Kasumi-1 (cell line): ENCODE measurements at regions not wholly inside any gene's neighbourhood (a gene's known extent, or its start where the extent isn't known, plus 50 kb on each side); places are given as distances from the start of the nearest gene placed in this dataset.
"Not testable (repeated sequence)": the region's sequence is repeated elsewhere in the genome, so short reads cannot be mapped to it uniquely, and the experiment has no call there.

Experiments
- DNase-seq, 2 experiments: peaks; one replicate each; lab custom pipeline; 2025; lab: John Stamatoyannopoulos, UW

- no peak for DNase-seq
Measured at GRCh38 chr7:46135557-46135956, 214.5 kb upstream of the IGFBP3 start.

DNA sequence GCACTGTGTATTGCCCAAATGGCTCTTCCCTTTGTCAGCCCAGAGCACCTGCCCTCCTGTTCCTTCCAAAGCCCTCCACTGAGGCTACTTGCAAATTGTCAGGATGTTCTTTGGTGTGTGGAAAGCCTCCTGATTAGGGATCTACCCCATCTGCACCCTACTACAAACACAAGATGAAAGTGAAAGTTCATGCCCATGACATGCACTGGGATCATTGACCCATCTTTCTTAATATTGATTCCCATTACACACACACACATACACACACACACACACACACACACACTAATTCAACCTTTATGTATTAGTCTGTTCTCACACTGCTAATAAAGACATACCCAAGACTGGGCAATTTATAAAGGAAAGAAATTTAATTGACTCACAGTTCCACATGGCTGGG lies 213.7 kb upstream of the IGFBP3 start:
- no peak for DNase-seq

DNA sequence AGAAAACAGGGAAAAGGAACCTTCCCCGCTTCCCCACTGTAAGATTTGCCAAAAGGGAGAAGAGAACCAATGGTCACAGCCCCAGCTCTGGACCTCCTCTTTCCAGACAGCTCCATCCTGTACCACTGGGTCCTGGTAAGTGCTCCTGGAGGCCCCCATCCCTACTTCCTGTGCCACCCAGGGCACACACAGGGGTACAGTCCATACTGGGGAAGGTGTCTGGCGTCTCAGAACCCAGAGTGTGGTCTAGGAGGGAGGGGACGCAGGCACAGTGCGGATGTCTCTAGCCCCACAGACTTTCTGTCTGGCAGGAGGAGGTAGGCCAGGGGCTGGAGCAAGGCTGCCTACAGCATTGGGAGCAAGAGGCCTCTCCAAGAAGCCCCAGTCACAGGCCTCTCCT lies 213.3 kb upstream of the IGFBP3 start:
- no peak for DNase-seq

DNA sequence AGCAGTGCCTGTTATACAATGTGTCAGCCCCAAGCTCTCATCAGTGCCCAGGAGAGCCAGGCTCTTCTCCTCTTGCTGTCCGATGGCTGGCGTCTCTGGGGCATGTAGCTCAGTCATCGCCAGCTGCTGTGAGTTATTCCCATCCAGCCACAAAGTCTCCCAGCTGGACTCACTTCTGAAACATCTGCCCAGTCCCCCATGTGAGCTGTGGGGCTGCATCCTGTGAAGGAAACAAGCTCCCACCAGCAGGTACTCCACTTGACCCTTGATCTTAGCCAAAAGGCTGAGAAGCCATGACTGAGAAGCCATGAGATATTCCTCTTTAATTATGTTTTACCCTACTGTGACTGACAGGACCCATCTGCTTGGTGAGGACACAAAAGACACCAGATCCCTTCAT lies 212.7 kb upstream of the IGFBP3 start:
- no peak for DNase-seq

DNA sequence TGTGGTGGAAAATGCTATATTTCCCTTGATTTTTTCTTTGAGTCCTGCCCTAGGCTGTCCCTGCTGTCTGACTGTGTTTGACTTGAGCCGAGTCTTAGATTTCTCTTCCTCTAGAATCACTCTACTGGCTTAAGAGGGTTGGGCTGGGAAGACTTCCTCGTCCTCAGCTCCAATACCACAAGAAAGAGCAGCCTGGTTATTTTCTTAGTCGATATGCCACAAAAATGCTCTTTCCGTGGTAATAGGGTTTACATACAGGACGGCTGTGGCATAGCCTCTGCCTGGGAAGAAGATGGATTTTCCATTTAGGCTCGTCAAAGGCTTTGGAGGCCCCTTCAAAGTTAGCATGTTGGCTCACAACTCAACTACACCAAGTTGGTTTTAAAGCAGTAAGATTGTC lies 212.0 kb upstream of the IGFBP3 start:
- DNase-seq: no peak

DNA sequence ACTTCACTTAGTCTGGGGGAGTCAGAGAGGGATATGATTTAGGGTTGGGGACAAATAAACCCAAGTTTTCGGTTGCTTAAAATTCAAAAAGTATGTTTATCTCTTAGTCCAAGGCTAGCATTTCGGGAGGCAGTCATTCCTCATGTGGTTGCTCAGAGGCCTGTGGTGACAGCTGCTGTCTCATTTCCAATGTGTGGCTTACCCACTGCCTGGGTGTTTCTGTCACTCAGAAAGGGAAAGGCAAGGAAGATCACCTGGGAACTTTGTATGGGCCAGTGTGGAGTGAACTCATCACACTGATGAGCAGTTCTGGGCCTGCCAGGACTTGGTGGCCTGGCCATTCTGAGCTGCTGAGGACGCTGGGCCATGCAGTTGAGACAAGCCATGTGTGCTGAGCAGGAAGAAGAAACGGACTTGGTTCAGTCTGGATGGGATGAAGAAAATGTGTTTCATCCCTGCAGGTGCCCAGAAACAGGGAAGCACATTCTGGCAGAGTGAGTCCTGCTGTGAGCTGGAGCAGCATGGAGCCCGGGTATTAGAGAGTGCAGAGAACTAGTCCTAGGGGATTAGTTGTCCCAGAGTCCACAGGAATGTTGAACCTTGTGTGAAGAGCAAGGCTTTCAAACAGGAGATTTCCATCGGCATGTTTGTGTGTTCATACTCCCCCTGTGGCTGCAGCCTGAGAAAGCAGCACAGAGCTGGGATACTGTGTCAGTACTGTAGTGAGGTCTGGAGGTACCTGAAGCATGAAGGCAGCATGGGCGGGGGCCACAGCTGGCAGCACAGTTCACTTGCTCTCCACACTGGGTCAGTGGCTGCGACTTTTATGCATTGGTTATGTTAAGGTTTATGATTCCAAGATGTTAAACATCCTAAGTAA lies 211.1 kb upstream of the IGFBP3 start:
- DNase-seq: no peak

DNA sequence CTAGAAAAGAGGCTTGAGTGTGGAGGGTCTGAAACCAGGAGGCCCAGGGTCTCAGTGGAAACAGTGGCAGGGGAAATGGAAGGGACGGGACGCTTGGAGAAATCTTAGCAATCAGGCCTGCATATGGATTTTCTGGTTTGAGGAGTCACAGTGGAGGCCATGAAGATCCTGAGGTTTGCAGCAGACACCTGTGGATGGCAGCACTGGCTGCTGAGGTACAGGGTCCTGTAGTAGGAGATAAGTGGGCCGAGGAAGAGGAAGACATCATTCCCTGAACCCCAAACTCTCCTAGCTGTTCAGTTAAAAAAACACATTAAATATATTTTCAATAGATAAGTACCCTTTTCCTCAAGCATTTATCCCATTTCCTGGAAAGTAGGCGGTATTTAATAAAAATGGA lies 208.8 kb upstream of the IGFBP3 start:
- no peak for DNase-seq

GRCh38 chr7:46127814-46128213 lies 206.7 kb upstream of the IGFBP3 start:
- DNase-seq: no peak

DNA sequence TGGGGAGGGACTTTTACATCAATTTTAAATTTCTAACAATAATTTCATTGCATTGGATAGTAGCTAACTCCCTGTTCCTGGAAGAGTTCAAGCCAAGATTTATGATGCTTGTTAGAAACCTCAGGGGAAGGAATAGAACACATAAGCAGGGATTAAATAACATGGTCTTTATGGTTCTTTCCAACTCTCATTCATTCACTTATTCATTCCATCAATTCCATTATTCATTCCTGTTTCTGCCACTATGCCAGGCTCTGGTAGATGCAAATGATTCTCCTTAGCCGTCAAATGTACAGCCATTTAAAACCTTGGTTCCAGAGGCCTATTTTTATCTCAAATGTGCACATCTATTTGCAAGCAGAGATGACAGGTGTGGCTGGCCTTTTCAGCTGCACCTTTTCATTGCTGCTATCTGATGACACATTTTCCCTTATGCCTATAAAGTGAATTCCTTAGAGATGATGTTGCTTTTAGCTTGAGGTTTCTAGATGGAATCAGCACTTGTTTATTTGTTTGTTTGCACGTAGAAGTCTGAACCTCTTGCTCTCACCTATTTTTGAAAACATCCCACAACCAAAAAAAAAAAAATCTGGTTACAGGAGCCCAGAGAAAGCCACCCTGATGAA lies 205.7 kb upstream of the IGFBP3 start:
- no peak for DNase-seq

GRCh38 chr7:46123756-46124343 lies 202.8 kb upstream of the IGFBP3 start:
- no peak for DNase-seq

DNA sequence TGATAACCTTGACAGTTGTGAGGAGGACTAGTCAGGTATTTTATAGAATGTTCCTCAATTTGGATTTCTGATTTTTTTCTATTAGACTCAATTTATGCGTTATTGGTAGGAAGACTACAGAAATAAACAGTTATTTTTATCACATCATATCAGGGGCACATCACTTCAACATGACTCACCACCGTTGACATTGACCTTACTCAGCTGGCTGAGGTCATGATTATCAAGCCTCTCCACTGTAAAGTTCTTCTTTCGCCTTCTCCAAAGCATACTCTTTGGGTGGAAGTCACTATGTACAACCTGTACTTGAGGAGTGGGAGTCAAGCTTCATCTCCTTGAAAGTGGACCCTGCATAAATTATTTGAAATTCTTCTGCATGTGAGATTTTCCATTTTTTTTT lies 194.3 kb upstream of the IGFBP3 start:
- DNase-seq: no peak

DNA sequence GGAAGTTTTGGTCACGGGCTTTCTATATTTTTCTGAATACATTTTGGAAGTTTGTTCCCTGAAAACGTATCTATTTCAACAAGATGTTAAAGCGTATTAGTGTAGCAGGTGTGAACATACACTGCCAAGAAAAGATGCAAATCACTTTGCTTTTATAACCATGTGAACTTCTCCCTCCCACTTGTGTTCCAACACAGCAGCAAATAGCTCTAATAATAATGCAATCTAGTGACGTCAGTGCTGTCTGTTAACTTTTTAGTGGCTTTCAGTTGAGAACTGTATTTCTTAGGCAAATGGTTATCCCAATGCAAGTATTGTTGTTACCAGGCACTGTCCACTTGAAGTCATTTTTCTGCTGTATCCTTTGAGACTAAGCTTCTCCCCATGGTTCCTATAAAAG lies 188.4 kb upstream of the IGFBP3 start:
- DNase-seq: no peak

DNA sequence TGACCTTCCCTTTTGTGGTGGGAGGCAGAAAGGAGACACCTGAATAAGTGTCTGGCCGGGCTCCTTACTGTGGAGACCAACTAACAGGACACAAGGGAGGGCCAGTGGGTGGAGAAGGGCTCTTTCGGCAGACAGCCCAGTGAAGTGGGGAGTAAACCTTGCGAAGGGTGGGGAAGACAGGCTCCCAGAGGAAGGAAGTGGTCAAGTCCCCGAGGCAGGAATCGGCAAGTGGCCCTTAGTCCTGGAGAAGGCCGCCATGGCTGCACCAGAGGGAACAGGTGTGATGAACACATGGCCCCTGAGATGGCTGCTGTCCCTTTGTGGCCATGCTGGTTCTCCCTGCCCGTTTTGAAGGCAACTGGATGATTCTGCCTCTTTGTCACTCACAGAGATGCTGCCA lies 187.2 kb upstream of the IGFBP3 start:
- DNase-seq: no peak

DNA sequence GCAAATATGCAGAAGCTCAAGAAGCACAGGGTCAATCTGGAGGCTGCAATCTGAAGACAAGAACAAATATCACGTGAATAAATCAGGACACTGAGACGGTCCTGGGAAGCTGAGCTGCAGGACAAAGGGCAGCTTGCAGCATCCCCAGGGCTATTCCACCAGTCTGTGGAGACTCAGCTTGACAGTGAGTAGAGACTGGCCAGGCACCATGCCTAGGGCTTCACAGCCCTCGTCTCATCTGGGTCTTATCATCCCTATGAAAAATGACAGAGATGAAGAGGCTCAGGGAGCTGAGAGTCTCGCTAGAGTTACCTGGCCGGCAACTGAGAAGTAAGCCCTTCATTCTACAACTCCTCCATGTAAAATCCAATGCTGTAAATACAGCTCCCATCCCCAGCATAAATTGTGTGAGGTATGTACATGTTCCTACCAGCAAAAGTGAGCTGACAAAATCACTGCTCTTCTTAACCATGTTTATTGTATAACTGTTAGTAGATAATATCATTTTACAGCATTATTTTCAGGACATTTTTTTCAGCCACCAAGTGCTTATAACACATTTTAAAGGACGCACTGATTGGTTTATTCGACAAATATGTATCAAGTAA lies 186.6 kb upstream of the IGFBP3 start:
- no peak for DNase-seq

DNA sequence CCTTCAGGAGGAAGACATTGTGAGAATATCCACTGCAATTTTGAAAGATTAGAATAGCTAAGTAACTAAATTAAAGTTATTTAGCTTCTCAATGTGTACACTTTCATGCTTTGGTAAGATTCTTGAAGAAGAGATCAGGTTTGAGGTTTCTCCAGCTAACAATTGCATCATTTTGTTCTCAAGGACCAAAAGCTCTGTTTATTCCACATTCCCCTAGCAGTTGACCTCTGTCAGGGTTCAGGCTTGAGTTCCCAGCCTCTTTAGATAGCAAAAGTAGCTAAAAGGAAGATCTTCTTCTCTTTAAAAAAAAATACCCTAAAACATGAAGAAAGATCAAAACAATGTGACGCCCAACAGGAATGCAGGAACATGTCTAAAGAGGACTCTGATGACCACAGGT lies 179.4 kb upstream of the IGFBP3 start:
- no peak for DNase-seq

DNA sequence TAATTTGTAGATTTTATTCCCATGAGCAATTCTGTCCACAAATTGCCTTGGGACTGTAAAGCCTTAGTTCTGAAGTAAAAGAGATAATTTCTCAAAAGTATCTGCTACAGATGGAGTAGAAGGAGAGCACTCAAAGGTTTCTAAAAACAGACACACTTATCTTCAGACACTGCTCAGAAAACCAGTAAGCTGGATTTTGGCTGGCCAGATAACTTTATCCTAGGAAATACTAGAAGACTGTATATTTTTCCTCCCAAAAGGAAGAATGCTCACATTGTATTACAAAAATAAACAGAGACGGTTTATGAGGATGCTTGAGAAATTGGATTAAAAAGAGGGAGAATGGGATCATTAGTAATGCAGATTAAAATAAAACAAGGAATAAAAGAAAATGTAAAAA lies 178.0 kb upstream of the IGFBP3 start:
- DNase-seq: no peak

DNA sequence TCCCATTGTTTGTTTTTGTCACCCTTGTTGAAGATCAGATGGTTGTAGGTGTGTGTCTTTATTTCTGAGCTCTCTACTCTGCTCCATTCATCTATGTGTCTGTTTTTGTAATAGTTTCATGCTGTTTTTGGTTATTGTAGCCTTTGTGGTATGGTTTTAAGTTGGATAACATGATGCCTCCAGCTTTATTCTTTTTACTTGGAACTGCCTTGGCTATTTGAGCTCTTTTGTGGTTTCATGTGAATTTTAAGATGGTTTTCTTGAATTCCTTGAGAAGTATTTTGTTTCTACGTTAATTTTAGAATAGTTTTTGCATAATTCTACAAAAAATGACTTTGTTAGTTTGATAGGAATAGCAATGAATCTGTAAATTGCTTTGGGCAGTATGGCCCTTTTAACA lies 170.0 kb upstream of the IGFBP3 start:
- DNase-seq: no peak

- no peak for DNase-seq
Measured at GRCh38 chr7:46089281-46089680, 168.2 kb upstream of the IGFBP3 start.

GRCh38 chr7:46088486-46088885 lies 167.4 kb upstream of the IGFBP3 start:
- not testable (repeated sequence) for DNase-seq

DNA sequence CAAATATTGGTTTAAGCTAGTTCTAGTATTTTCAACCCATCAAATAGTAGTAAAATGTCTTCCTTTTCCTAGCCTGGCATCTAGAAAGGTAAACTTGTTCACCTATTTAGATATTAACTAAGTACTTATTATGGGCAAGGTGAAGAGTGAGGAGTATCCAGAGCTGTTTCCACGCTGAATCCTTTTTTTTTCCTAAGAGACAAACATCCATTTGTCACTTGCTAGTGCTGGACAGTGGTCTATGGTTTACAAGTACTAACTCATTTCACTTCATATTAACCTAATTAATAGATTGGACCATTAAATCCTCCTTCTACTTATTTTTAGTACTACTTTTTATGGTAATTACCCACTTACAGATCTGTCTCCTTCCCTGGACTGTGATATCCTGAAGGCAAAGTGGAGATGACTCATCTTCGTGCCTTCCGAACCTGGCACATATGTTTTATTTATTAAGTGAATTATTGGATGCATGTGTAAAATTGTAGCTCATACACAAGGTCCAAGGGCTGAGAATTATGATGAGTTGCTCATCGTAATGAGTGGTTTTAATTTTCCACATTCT lies 159.6 kb upstream of the IGFBP3 start:
- no peak for DNase-seq

DNA sequence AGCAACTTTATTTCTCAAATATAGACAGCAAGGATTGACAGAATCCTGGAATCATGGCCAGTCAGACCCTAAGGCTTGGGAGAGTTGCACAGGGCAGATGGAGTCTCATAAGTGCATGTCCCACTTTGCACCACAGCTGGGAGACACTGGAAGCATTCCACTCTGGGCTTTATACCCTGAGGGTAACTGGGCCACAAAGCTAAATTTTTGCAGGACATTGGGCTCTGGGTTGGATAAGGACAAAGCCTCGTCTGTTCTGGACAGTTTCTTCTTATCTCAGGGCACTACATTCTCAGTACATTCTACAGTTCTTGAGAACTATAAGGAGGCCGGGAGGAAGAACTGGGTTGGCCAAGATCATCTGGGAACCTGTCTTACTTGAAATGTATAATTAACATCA lies 158.3 kb upstream of the IGFBP3 start:
- no peak for DNase-seq

DNA sequence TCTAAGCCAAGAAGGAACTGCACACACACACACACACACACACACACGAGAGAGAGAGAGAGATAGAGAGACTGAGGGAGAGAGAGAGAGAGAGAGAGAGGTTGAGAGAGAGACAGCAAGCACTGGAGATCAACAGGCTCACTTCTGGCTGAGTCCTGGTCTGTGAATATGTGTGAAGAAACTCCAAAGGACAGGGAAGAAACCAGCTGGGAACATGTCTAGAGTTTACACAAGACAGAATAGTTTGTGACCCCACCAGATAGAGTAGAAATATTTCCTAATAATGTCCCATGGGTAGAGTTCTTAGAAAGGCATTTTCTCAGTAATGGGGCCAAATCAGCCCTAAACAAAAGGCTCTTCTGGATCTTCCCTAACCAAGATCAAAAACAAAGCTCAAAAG lies 155.5 kb upstream of the IGFBP3 start:
- DNase-seq: no peak

DNA sequence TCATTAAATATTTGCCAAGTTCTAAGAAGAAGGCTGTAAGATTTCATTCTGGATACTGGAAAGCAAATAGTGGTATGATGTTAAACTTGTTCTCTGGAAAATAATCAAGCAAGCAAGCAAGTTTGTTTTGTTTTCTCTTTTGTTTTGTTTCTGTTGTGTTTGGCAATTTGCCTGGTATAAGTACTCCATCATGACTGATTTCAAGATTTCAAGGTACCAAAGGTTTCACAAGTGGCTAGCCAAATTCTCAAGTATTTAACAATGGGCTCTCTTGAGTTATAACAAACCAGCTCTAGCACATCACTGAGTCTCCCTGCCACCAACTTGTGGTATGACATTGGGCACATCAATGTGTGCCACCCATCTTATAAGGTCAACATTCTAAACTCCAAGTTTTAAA lies 151.7 kb upstream of the IGFBP3 start:
- DNase-seq: no peak
